Esophagus muscularis mucosa (tissue), 3 donors: ENCODE measurements at regions not wholly inside any gene's neighbourhood (a gene's known extent, or its start where the extent isn't known, plus 50 kb on each side); places are given as distances from the start of the nearest gene placed in this dataset.

Experiments
- CTCF ChIP-seq, 3 experiments: fragments of 200-600 bp in 2 of 3; fragments of 450-650 bp in 1 of 3; sonication (generic) in 2 of 3; IDR thresholded peaks; one replicate each; pipeline ENCODE4 v1.5.1; 2017 to 2019; ENCODE audit warnings: antibody characterized with exemption in 3 of 3, mild to moderate bottlenecking in 2 of 3, moderate library complexity in 1 of 3
- POLR2A ChIP-seq: fragments of 450-650 bp; IDR thresholded peaks from one replicate; pipeline ENCODE4 v1.6.1; 2017; ENCODE audit warnings: antibody characterized with exemption, moderate library complexity, mild to moderate bottlenecking, low read depth

DNA sequence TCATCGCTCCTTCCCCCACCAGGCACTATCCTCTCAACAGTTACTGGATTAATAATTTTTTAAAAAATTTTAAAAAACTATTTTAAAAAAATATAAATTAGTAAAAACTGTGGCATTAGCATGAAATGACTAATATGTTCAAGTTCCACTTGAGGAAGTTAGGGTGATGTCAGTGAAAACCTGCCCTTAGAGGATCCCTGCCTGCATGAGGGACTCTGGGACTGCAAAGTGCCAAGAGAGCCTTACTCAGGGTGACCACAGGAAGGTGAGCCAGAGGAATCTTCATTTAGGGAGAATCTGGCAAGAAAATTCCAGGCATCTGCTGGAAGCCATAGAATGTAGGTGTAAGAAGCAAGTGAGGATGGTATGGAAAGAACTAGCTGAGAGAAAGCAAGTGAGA lies 157.7 kb upstream of the BCL6 start:
- TF ChIP-seq CTCF (IDR thresholded peaks at IDR 0.05) (no peak), POLR2A (no peak)
